H7 (cell line): ENCODE measurements at regions not wholly inside any gene's neighbourhood (a gene's known extent, or its start where the extent isn't known, plus 50 kb on each side); places are given as distances from the start of the nearest gene placed in this dataset.
A peak's percentile ranks its signal among the peaks of the same experiment; 100 is the strongest.

Source experiments
- DNase-seq: peaks from one replicate; pipeline ENCODE4 v3.0.0; 2012
- H3K27me3 ChIP-seq: 2 replicates; pipeline ENCODE4 v1.6.0; 2011; ENCODE audit warnings: mild to moderate bottlenecking, low read length; ENCODE audit not compliant: control insufficient read depth, insufficient read depth
- H3K36me3 ChIP-seq: replicated peaks from 2 replicates; pipeline ENCODE4 v1.5.1; 2011; ENCODE audit warnings: low read length; ENCODE audit not compliant: control insufficient read depth, insufficient read depth
- H3K4me3 ChIP-seq: 2 replicates; pipeline ENCODE4 v1.5.1; 2011; ENCODE audit warnings: low read depth, mild to moderate bottlenecking, control low read depth, low read length, moderate library complexity; ENCODE audit not compliant: insufficient read depth

DNA sequence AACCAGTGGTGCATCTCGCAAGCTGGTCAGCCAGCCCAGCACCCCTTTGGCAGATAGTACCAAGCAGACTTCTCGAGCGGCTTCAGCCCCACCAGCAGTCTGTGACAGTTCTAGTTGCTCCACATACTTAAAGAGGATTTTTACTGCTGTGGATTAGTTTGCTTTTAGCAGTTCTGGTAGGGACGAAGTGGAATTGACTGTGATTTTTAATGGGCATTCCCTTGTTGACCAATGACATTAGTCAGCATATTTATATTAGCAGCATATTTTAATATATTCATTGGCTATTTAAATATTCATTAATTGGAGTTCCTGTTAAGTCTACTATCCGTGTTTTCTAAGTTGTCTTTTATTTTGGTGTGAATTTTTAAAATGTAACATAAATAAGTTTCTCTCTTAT lies 500.9 kb upstream of the FAT1 start:
- no peak for DNase-seq
- no peak overlapping the region for H3K4me3 ChIP-seq
- no peaks in the 10 kb centered on the region for H3K27me3 ChIP-seq
- H3K36me3 ChIP-seq: no peaks in the 10 kb centered on the region

DNA sequence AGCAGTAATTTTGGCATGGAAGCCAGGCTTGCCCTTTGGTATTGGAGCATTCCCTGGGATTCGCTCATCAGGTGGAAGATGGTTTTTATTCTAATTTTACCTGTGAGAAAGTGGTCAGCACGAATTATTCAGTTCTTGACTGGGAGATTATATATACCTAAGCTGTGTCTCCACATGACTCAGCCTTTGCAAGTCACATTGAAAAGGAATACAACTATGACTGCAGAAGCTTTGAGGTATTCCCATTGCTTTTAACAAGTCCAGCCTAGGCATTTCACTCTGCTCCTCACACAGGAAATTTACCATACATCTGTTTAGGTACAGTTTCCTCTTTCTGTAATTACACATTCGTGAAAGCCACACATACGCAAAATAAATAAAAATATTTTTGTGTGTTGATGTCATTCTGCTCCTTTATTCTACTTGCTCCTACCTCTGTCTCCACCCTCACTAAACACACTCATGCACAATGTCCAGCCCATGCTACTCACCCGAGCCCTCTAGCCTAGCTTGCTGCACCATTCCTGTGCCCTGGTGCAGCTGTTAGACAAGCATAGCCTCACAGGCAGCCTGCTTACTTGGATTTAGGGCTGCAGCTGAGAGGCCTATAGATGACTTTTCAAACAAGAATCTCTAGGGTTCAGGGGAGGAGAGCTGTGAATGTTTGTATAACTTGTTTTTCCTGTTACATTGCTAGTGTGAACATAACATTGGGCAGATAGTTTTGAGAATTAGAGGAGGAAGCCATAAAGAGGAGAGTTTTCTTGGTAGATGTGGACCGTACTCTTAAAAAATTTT lies 504.4 kb upstream of the FAT1 start:
- Histone ChIP-seq H3K4me3 (no peak overlapping the region), H3K36me3 (no peaks in the 10 kb centered on the region), H3K27me3 (no peaks in the 10 kb centered on the region)
- no peak for DNase-seq

GRCh38 chr4:187232196-187232595 lies 508.5 kb upstream of the FAT1 start:
- no peak for DNase-seq
- no peak overlapping the region for H3K4me3 ChIP-seq
- H3K36me3 ChIP-seq: no peaks in the 10 kb centered on the region
- H3K27me3 ChIP-seq: no peaks in the 10 kb centered on the region

- no peak overlapping the region for H3K4me3 ChIP-seq
- H3K36me3 ChIP-seq: no peaks in the 10 kb centered on the region
- no peak for DNase-seq
- no peaks in the 10 kb centered on the region for H3K27me3 ChIP-seq
Observed at GRCh38 chr4:187232796-187233195, 509.1 kb upstream of the FAT1 start.

DNA sequence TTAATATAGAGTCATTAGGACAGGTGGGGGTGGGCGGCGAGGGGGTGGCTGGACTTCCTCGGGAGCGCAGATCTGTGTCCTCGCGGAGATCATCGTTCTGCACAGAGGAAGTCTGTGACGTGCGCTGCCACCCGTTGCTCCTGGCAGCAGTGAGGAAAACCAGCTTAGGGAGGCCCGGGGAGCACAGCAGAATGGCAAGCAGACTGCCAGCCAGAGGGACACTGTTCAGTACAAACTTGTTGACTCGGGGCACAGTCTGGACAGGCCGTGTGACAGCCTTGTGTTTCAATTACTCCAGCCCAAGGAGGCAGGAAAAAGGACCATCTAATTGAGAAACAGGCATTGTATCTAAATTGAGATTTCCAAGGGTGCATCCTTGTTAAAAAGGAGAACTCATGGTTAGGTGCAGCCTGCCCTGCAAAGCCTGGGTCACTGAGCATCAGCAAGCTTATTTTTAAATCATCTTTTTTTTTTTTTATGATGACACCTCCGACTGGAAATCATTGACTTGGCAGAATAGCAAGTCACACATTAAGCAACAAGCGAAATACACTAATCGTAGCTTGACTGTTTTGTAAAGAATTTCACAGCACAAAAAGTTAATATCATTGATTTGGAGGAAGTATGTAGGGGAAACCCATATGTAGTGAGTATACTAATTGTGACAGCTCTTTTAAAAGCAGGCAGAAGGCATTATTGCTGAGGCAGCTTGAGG lies 512.0 kb upstream of the FAT1 start:
- Histone ChIP-seq H3K27me3 (no peaks in the 10 kb centered on the region), H3K4me3 (no peak overlapping the region), H3K36me3 (no peaks in the 10 kb centered on the region)
- no peak for DNase-seq

GRCh38 chr4:187236209-187236890 lies 512.7 kb upstream of the FAT1 start:
- no peaks in the 10 kb centered on the region for H3K27me3 ChIP-seq
- no peak for DNase-seq
- no peak overlapping the region for H3K4me3 ChIP-seq
- H3K36me3 ChIP-seq: no peaks in the 10 kb centered on the region

GRCh38 chr4:187238646-187239045 lies 515.0 kb upstream of the FAT1 start:
- Histone ChIP-seq H3K4me3 (no peak overlapping the region), H3K36me3 (no peaks in the 10 kb centered on the region), H3K27me3 (no peaks in the 10 kb centered on the region)
- DNase-seq: no peak

GRCh38 chr4:187251896-187252295 lies 528.2 kb upstream of the FAT1 start:
- Histone ChIP-seq H3K27me3 (no peaks in the 10 kb centered on the region), H3K36me3 (no peaks in the 10 kb centered on the region), H3K4me3 (no peak overlapping the region)
- no peak for DNase-seq

DNA sequence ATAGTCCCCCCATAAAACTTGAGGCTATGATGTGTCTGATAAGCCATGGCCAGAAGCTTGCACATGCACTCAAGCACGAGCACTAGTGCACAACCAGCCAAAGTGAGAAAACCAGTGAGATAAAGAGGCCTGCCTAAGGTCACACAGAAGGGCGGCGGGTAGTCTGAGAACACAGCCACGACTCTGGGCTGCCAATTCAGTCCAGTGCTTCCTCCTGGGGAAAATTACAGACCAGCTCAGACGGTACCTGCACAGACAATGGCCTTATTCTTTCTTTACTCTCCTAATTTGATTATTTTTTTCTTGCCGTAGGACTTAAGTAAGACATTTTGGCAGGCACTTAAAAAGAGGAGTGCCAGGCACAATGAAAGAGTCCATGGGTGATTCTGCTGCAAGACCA lies 533.2 kb upstream of the FAT1 start:
- H3K4me3 ChIP-seq: no peak overlapping the region
- H3K36me3 ChIP-seq: no peaks in the 10 kb centered on the region
- H3K27me3 ChIP-seq: no peaks in the 10 kb centered on the region; the same call in 1 of the 2 replicates
- no peak for DNase-seq

GRCh38 chr4:187258651-187259401 lies 535.2 kb upstream of the FAT1 start:
- DNase-seq: peak; percentile 24
- Histone ChIP-seq H3K36me3 (no peaks in the 10 kb centered on the region), H3K4me3 (no peak overlapping the region), H3K27me3 (no peaks in the 10 kb centered on the region; the same call in 1 of the 2 replicates)

DNA sequence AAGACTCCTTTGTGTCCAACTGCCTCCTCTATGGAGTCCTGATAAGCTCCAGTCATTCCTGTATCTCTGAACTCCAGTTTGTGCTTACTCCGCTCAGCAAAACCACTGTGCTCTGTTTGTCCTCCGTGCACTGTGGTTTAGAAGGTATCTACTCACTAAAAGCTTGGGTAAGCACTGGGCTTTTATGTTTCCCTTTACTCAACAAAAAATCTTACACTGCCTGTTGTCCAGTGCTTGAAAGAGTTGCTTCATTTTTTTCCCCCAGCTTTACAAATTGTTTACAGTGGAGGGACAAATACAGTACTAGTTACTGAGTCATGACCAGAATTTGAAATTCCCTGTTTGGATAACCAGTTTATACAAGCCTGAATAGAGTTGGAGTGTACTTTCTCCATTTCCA lies 545.3 kb upstream of the FAT1 start:
- no peak for DNase-seq
- Histone ChIP-seq H3K36me3 (no peaks in the 10 kb centered on the region), H3K27me3 (no peaks in the 10 kb centered on the region), H3K4me3 (no peak overlapping the region)

GRCh38 chr4:187270154-187270553 lies 546.5 kb upstream of the FAT1 start:
- no peak for DNase-seq
- Histone ChIP-seq H3K27me3 (no peaks in the 10 kb centered on the region), H3K36me3 (no peaks in the 10 kb centered on the region), H3K4me3 (no peak overlapping the region)

DNA sequence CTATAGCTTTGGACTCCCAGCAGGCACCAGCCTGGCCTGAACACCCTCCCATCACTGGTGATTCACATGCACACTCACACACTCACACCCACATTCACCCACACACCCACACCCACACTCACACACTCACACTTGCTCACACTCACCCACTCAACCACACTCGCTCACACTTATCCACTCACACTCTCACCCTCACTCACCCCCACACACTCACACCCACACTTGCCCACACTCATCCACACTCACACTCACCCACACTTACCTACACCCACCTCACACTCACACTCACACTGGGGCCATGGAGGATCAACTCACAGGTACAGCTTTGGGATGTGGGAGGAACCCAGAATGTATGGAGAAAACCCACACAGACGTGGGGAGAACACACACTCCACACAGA lies 548.2 kb upstream of the FAT1 start:
- no peaks in the 10 kb centered on the region for H3K27me3 ChIP-seq
- no peak overlapping the region for H3K4me3 ChIP-seq
- DNase-seq: no peak
- no peaks in the 10 kb centered on the region for H3K36me3 ChIP-seq

DNA sequence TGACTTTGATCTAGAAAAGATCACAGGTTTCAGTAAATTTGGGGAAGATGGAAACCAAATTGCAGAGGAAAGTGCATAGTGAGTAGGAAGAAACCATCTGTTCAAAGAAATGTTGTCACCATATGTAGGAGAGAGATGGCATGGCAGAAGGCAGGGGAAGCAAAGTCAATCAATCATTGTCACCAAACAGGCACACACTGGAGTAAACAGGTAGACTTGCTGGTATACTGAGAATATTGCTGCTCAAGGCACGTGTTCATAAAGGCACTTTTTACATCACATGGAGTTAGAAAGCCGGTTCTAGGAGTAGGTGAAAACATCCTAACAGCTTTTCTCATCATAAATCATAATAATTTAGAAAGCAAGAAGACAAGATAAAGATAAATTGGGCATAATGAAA lies 550.5 kb upstream of the FAT1 start:
- H3K27me3 ChIP-seq: no peaks in the 10 kb centered on the region
- H3K4me3 ChIP-seq: no peak overlapping the region
- no peak for DNase-seq
- H3K36me3 ChIP-seq: no peaks in the 10 kb centered on the region
